Peyer's patch (tissue), 4 donors: ENCODE measurements at regions not wholly inside any gene's neighbourhood (a gene's known extent, or its start where the extent isn't known, plus 50 kb on each side); places are given as distances from the start of the nearest gene placed in this dataset.

Source experiments
- CTCF ChIP-seq, 6 experiments: fragments of 450-650 bp in 4 of 6; fragments of 200-600 bp in 2 of 6; sonication (generic) in 1 of 6; IDR thresholded peaks; one replicate each; pipeline ENCODE4 v1.5.1; 2017 to 2019; ENCODE audit warnings: antibody characterized with exemption in 6 of 6, mild to moderate bottlenecking in 3 of 6, moderate library complexity in 1 of 6
- POLR2A ChIP-seq, 2 donors: fragments of 450-650 bp; IDR thresholded peaks; one replicate each; pipeline ENCODE4 v1.5.1; 2017; ENCODE audit warnings: antibody characterized with exemption in 2 of 2, mild to moderate bottlenecking in 2 of 2, moderate library complexity in 2 of 2

GRCh38 chr20:60068509-60068908 is 110.3 kb downstream of the CDH26 start:
- TF ChIP-seq CTCF (IDR thresholded peaks at IDR 0.05) (no peak), POLR2A (IDR thresholded peaks at IDR 0.05) (no peak)
